WI38 (cell line): ENCODE measurements at regions not wholly inside any gene's neighbourhood (a gene's known extent, or its start where the extent isn't known, plus 50 kb on each side); places are given as distances from the start of the nearest gene placed in this dataset.

ENCODE experiments used
- H3K4me3 ChIP-seq: 2 replicates; pipeline ENCODE4 v1.5.1; 2011; ENCODE audit warnings: low read depth, mild to moderate bottlenecking, control low read depth, low read length
- CTCF ChIP-seq: IDR thresholded peaks from 2 replicates; pipeline ENCODE4 v1.5.1; 2012; ENCODE audit warnings: low read depth, mild to moderate bottlenecking, control low read depth, low read length

GRCh38 chr22:27186643-27187042 is 529.3 kb downstream of the MIAT start:
- no peak for TF ChIP-seq CTCF
- H3K4me3 ChIP-seq = no peak overlapping the region

GRCh38 chr22:27192135-27192829 is 534.9 kb downstream of the MIAT start:
- TF ChIP-seq CTCF = no peak
- no peak overlapping the region for H3K4me3 ChIP-seq

GRCh38 chr22:27193215-27193614 is 535.8 kb downstream of the MIAT start:
- no peak for TF ChIP-seq CTCF
- H3K4me3 ChIP-seq = no peak overlapping the region

- no peak for TF ChIP-seq CTCF
- no peak overlapping the region for H3K4me3 ChIP-seq
Measured at GRCh38 chr22:27193636-27194035, 536.2 kb downstream of the MIAT start.

GRCh38 chr22:27194096-27194748 is 536.8 kb downstream of the MIAT start:
- no peak for TF ChIP-seq CTCF

GRCh38 chr22:27195094-27195493 is 537.7 kb downstream of the MIAT start:
- H3K4me3 ChIP-seq = no peak overlapping the region
- TF ChIP-seq CTCF = no peak

More at GRCh38 chr22:27194096-27194748, 536.8 kb downstream of the MIAT start:
- H3K4me3 ChIP-seq = no peak overlapping the region

- TF ChIP-seq CTCF = no peak
- H3K4me3 ChIP-seq = no peak overlapping the region
Measured at GRCh38 chr22:27195494-27195893, 538.1 kb downstream of the MIAT start.
